NCI-H128 (cell line): ENCODE measurements at regions not wholly inside any gene's neighbourhood (a gene's known extent, or its start where the extent isn't known, plus 50 kb on each side); places are given as distances from the start of the nearest gene placed in this dataset.

Source experiments
- DNase-seq: peaks from one replicate; lab custom pipeline; 2025; ENCODE audit not compliant: unreplicated experiment; lab: John Stamatoyannopoulos, UW

DNA sequence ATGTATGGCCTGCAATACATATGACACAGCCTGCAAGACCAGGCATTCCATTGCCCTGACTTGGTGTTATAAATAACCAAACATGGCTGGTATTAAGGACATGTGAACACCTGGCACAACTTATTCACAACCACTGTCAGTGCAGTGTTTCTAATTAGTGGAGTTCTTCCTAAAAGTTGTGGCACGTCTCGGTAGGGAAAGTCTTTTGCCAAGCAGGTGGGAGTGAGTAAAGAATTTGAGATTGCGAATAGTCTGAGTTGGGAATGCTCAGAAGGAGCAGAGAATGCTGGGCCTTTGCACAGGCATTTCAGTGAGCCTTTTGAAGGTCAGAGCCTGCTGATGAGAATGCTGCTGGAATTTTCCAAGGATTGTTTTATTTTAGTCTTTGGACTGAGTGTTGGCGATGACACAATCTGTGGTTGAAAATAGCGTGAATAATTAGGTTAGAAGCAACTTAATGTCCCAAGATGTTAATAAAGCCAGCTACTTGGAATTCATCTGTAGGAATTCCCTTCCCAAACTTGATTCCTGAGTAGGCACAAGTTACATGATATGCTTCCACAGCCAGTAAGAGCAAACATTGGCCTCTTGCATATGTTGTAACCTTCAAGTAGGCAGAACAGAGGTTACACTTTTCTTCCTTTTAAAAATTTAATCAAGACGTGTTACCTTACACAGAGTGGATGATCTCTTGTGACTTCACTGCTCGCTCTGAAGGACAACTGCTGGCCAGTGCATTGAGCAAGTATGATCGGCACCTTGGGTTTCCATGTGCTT lies 83.6 kb upstream of the PGRMC2 start:
- DNase-seq = no peak

DNA sequence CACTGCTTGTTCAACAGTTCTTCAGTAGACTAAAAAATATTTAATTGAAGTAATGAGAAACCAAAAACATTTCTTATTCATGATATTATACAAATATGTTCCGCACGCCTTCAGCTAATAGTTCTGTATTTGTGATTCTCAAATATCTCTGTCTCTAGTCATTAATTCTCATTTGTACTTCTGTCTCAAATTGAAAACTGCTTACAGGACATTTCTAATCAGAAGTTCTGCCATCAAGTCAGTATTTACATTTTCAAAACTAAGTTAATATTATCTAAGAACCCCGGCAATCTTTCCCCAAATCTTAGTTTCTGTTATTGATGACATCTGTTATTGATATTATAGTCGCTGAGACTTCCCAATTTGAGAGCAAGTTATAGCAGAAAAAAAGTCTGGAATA lies 78.6 kb upstream of the PGRMC2 start:
- no peak for DNase-seq

DNA sequence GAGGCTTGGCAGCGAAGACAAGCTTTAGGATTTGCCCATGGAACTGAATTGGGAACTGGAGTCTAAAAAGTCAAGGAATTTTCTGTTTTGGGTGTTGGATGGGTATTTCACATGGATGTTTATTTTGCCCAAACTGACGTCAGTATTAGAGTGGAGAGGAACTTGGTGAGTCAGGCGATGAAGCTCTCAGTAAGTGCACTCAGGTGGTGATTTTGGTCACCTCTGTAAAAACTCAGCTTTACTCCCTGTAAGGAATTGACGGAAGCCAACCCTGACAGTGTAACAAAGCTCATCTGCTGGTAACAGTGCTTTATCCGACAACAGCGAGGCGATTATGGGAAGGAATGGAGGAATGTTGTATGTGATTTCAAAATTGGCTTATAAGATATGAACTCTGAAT lies 77.0 kb upstream of the PGRMC2 start:
- DNase-seq = no peak

DNA sequence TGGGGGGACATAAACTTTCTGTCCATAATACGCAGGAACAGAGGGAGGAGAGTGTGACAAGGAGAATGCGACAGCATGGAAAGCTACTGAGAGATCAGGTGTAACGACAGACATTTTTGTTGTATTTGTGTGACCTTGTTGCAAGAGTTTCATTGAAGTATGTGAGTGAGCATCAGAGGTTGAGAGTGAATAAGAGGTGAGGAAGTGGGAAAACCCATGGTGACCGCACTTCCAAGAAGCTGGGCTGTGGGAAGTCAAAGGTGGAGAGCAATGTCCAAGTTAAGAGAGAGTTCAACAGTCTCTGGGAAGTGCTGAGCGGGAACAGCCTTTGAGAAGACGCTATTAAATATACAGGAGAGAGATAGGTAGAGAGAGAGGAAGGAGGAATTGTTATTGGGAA lies 76.4 kb upstream of the PGRMC2 start:
- DNase-seq = no peak

DNA sequence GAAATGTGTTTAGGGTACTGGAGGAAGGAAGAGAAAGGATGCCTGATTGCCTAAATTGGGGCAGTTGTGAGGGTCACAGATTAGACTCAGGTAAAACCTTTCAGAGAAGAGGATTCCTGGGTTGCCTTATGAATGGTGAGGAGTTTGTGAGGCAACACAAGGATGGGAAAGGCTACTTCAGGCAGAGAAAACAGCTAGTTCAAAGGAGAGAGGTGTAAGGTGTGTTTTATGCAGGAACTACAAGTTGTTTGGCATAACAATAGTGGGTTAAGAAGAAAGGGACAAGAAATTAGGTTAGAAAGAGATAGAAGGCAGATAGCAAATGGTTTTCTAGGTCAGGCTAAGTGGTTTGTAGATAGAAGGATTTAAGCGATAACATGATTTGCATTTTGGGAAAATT lies 75.1 kb upstream of the PGRMC2 start:
- DNase-seq = no peak

DNA sequence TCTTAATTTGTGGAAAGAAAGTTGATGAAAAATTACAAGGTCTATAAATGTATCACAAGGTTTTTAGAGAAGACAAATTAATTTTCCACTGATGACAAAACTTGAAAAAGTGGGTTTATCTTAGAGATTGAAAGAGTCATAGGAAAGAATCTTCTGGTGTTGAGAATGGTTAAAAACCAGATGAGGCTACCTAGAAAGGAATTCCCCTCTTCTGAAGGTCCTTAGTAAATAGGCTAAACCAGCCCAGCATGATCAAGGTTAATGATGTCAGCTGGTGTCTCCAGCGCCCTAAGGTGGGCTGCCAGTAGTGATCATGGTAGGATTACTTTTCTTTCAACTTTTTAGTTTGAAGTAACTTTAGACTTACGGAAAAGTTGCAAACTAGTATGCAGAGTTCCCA lies 71.8 kb upstream of the PGRMC2 start:
- no peak for DNase-seq

DNA sequence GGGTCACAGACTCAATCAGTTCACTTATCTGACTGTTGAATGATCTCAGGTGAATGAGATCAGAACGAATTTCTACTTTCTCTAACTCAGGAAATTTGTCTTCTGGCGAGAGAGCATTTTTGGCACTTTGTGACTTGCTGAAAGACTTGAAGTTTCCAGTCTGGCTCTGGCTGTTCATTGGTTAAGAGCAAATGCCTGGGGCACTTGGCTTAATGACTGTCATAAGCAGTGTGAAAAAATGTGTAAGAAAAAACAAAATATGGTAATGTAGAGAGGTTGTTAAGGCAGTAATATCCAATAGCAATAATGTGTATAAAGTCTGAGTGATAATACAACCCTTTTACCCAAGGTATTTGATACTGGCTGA lies 71.3 kb upstream of the PGRMC2 start:
- DNase-seq = no peak

DNA sequence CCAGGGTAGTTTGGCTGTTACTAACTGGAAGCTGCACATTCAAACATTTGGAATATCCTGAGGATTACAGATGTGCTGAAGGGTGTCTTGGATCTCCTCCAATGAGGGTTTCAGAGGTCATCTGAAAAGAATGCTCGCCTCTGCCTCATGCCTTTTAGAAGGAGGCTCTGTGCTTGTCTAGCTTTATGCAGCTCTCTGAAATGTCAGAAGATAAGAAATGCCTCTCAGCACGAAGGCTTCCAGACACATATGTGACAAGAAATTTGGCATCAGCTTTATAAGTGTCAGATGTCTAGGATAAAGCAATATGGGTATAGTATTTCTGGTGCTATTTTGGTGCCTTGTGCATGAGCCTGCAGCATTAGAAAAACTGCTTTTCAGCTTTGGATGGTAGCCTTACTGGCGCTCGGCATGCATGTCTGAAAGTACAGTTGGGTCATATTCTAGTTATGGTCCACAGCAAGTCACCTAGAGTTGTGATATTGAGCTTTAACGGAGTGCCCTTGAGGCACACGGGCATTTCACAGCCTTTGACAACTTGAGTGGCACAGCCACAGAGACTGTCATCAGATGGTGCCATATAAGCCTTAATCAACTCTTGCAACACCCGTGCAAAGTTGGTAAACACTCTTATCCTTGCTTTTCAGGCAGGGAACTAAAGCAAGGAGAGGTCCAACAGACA lies 70.8 kb upstream of the PGRMC2 start:
- DNase-seq = no peak

DNA sequence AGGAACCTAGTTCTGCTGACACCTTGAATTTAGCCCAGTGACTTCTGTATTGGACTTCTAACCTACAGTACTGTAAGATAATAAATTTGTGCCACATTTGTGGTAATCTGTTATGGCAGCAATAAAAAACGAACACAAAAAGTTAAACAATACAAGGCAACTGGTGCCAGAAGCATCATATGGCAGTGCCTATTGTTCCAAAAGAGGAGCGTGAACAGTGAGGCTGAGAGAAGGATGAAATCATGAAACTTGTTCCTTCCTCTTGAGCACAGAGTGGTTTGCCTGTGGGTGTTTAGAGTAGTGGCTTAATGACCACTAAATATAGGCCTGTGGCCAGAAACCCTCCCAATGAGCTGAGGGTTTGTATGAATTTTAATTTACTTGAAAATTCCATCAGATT lies 69.7 kb upstream of the PGRMC2 start:
- no peak for DNase-seq

DNA sequence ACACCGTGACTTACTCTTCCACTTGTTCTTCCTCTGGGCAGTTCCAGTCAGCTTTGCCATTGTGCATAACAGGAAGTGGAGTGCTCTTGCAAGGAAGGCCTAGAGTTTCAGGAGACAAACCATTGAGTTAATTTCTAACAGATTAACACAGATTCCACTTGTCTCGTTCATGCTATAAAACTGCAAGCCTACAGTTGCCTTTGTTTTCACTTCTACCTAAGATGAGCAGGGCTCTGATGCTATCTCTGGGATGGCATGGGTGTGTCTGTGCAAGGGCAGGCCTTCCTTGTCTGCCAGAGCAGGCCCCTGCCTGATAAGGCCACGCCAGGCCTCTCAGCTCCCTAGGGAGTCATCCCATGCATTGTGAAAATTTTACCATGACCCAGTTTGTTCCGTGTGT lies 67.7 kb upstream of the PGRMC2 start:
- DNase-seq = no peak

DNA sequence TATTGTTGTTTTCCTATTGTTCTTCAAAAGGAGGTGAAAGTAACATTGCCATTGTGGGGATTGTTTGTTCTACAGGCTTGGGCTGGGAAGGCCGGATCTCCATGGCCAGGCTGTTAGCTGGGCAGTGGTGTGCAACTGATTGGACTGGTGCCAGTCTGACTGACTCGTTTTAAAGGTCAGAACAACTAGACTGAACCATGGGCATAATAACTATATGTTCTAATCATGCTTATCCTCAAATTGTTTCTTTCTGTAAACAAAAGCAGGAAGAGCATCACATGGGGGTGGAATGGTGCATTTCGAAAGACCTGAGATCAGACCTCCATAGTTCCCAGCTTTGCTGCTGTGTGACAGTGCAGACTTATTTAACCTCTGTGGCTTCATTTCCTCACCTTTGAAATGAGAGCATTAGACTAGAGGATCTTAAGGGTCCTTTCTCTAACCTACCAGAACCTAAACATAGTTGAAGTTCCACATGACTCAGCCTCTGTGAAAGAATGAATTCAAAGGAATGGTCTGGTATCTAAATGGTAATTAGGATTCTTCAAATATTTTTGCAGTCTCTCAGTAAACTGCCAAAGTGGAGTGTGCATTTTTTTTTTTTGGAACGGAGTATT lies 66.7 kb upstream of the PGRMC2 start:
- DNase-seq = no peak

DNA sequence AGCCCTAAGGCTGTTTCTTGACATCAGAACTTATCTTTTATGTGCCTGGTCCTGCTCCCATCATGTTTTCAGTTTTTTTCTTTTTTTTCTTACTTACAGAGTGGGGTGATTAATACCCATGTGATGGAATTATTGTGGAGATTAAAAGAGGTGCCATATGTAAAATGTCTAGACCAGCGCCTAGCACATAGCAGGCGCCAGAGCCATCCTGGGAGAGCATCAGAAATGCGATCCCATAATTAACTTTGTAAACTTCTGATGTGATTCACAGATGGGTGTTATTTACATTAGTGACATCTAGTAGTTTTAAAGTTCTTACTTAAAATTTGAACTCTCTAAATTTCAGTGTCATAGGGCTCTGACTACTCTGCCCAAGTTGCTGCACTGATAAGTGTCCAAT lies 66.2 kb upstream of the PGRMC2 start:
- no peak for DNase-seq

DNA sequence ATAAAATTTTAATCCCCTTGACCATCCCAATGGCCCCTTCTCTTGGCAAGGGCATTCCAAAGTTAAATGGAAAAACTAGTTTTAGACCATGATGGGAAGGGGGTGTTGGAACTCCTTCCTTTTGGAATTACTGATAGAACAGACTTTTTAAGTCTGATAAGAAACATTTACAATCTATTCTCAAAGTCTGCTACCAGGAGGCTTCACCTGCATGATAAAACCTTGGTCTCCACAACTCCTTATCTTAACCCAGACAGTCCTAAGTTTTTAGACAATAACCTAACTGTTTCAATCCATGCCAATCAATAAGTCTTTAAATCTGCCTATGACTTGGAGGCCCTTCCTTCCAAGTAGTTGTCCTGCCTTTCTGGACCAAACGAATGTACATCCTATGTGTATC lies 63.9 kb upstream of the PGRMC2 start:
- DNase-seq = no peak

DNA sequence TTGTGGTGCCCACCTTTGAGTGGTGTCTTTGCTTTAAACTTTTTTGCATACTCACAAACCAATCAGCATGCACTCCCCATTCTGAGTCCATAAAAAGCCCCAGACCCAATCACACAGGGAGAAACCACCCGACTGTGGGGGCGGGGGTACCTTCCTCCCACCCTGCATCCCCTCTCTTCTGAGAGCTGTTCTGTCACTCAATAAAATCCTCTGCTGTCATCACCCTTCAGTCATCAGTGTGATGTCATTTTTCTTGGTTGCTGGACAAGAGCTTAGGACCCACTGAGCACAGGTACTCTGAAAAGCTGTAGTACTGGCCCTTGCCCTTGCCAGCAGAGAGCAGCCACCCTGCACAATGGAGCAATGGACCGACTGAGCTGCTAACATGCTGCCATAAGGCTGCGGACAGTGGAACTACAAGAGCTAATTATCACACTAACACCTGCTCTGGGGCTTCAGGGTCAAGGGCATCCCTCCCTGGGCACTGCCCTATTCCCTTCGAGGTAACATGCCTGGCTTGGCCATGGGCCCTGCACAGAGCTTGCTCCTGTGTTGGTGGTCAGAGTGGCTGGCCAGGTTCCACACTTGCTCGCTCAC lies 62.9 kb upstream of the PGRMC2 start:
- DNase-seq = no peak

DNA sequence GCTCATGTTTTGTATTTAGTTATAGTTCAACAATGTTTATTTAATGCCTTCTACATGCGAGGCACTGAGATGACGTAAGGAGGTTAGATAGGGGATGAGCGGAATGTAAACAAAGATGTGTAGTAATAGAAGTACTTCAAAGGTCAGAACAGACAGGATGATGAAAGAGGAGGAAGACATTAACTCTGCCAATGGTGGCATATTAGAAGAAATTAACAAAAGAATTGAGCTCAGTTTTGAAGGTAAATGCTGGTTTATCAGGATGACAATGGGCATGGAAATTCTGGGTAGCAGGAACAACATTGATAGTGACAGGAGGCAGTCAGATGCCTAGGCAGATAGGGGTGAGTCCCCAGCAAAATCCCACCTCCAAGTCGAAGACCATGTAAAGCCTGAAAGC lies 62.3 kb upstream of the PGRMC2 start:
- DNase-seq = no peak

DNA sequence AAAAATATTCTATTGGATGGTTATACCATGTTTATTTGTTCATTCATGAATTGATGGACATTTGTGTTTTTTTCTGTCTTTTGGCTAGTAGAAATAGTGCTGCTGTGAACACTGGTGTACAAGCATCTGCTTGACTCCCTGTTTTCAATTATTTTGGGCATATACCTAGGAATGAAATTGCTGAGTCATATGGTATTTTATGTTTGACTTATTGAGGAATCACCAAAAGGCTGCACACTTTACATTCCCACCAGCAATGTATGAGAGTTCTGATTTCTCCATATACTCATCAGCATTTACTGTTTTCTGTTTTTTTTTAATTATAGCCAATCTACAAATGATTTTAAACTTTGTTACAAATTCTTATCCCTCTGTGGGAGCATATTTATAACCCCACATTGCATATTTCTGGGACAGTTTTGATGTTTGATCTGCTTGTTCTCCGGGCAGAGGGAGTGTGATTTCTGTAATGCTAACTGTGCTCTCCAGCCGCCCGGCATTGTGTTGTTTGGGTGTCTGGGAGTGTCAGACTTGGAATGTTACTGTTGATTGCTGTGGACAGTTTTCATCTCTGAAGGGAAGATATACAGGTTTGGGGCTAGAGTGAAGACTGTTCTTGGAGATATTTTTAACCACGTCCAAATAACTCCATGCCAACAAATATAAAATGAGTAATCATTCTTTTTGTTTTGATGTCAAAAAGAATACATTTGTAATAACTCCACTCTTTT lies 60.5 kb upstream of the PGRMC2 start:
- no peak for DNase-seq

DNA sequence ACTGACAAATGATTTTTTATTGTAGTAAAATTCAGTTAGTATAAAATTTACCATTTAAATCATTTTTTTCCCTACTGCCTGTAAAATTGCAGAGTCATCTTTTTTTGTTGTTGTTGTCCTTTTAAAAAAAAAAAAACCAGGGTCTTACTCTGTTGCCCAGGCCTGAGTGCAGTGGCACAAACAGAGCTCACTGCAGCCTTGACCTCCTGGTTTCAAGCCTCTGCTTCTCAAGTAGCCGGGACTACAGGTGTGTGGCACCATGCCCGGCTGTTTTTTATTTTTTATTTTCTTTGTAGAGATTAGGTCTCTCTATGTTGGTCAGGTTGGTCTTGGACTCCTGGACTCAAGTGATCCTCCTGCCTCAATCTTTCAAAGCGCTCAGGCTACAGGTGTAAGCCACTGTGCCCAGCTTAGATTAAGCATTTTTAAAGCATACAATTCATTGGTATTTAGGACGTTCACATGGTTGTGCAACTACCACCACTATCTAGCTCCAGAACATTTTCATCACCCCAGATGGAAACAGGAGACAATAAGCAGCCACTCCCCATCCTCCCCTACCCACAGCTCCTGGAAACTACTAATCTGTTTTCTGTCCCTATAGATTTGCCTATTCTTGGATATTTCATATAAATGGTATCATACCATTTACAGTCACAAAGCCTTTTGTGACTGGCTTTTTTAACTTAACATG lies 59.7 kb upstream of the PGRMC2 start:
- no peak for DNase-seq

DNA sequence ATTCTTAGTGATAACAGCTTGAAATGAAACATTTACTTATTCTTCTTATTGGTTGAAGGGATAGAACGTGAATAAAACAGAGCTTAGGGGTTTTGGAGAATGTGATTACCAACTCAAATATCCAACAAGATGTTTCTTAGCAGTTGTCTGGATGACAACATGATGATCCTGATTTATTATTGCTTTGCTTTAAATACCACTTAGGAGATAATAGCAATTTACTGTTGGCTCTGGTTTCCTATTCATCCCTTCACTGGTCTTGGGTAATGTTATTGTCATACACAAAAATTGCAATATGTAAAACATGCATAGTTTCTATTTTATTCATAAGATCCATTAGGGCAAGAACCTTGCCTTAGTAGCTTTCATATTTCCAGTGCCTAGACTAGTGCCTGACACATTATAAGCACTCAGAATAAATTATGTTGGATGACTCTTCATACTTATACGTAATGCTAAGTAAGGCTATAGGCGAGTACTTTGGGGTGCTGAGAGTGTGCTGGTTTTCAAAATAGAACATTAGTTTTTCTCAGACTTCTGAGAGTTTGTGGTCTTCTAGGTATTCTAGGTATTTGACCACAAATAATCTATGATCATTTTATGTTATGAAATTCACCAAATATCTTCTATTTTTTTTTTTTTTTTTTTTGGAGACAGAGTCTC lies 58.6 kb upstream of the PGRMC2 start:
- DNase-seq = no peak

DNA sequence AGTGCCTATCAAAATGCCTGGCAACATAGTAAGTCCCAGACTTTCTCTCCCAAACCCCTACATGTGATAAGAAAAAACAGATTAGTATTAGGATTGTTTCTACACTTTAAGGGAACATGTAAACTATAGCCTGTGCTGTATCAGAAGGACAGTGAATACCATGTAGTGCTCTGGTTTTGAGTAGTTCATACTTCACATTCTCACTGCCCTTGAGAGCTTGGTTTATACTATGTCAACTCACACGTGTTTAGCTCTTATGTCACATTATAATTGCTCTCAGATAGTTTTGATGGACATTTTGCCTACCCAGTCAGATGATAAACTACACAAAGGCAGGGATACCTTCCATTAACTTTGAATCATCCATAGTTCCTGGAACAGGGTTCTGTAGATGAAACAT lies 58.0 kb upstream of the PGRMC2 start:
- no peak for DNase-seq

DNA sequence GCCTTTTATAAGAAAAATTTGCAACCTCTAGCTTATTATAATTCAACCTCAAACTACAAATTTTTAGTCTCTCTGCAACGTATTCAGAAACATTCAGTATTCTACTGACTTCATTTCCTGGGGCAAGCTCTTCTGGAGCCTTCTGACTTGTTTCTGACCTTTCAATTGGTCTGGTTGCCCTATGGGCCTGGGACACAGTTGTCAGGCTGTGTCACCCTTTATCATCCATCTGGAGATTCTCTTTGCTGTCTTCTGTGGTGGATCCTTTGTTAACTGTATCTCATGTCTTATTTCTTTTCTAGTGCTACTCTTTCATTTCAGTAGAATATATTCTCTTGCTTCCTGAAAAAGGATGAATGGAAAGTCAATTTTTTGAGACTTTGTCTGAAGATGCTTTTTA lies 55.1 kb upstream of the PGRMC2 start:
- DNase-seq = no peak
